A673 (cell line): ENCODE measurements at regions not wholly inside any gene's neighbourhood (a gene's known extent, or its start where the extent isn't known, plus 50 kb on each side); places are given as distances from the start of the nearest gene placed in this dataset.

ENCODE experiments used
- EZH2 ChIP-seq: fragments of 200-600 bp; sonication (generic); IDR thresholded peaks from 2 replicates; pipeline ENCODE4 v1.6.1; 2017; ENCODE audit warnings: borderline replicate concordance, low read depth, mild to moderate bottlenecking, mixed read lengths, antibody characterized with exemption, low read length; ENCODE audit not compliant: poor library complexity, severe bottlenecking
- TF ChIP-seq, protein P1 (sequence below): fragments of 300-800, 200-600 bp; sonication (generic); conservative IDR thresholded peaks from 2 replicates; pipeline ENCODE4 v1.5.1; 2017; ENCODE audit warnings: low read depth, mild to moderate bottlenecking, antibody characterized with exemption, low read length, moderate library complexity, mixed read lengths

GRCh38 chr10:75292794-75293445 lies 57.2 kb upstream of the COMTD1 start:
- TF ChIP-seq, protein P1, sequence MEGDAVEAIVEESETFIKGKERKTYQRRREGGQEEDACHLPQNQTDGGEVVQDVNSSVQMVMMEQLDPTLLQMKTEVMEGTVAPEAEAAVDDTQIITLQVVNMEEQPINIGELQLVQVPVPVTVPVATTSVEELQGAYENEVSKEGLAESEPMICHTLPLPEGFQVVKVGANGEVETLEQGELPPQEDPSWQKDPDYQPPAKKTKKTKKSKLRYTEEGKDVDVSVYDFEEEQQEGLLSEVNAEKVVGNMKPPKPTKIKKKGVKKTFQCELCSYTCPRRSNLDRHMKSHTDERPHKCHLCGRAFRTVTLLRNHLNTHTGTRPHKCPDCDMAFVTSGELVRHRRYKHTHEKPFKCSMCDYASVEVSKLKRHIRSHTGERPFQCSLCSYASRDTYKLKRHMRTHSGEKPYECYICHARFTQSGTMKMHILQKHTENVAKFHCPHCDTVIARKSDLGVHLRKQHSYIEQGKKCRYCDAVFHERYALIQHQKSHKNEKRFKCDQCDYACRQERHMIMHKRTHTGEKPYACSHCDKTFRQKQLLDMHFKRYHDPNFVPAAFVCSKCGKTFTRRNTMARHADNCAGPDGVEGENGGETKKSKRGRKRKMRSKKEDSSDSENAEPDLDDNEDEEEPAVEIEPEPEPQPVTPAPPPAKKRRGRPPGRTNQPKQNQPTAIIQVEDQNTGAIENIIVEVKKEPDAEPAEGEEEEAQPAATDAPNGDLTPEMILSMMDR = no peak
- TF ChIP-seq EZH2 = no peak
